DOHH2 (cell line): ENCODE measurements at regions not wholly inside any gene's neighbourhood (a gene's known extent, or its start where the extent isn't known, plus 50 kb on each side); places are given as distances from the start of the nearest gene placed in this dataset.

Experiments
- EZH2phosphoT487 ChIP-seq: fragments of 200-600 bp; sonication (generic); IDR thresholded peaks from 2 replicates; pipeline ENCODE4 v1.6.1; 2017; ENCODE audit warnings: borderline replicate concordance, mild to moderate bottlenecking, antibody characterized with exemption, low read length, moderate library complexity, mixed read lengths
- TF ChIP-seq, protein P1 (sequence below): fragments of 200-600 bp; sonication (generic); IDR thresholded peaks from one replicate; pipeline ENCODE4 v1.5.1; 2014; ENCODE audit warnings: antibody characterized with exemption, mild to moderate bottlenecking, low read depth, low read length; ENCODE audit not compliant: poor library complexity, severe bottlenecking

DNA sequence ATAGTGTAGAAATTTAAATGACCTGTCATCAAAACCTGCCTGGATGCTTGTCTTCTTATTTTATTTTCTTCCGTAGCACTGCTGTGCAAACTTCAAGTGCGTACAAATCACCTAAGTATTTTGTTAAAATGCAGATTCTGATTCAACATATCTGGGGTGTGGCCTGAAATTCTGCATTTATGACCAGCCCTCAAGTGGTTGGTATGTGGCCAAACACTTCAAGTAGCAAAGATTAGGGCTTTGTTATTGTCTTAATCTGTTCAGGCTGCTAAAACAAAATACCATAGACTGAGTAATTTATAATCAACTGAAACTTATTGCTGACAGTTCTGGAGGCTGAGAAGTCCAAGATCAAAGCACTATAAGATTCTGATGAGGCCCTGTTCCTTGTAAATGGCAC is 97.6 kb upstream of the LRRC3B start:
- TF ChIP-seq, protein P1, sequence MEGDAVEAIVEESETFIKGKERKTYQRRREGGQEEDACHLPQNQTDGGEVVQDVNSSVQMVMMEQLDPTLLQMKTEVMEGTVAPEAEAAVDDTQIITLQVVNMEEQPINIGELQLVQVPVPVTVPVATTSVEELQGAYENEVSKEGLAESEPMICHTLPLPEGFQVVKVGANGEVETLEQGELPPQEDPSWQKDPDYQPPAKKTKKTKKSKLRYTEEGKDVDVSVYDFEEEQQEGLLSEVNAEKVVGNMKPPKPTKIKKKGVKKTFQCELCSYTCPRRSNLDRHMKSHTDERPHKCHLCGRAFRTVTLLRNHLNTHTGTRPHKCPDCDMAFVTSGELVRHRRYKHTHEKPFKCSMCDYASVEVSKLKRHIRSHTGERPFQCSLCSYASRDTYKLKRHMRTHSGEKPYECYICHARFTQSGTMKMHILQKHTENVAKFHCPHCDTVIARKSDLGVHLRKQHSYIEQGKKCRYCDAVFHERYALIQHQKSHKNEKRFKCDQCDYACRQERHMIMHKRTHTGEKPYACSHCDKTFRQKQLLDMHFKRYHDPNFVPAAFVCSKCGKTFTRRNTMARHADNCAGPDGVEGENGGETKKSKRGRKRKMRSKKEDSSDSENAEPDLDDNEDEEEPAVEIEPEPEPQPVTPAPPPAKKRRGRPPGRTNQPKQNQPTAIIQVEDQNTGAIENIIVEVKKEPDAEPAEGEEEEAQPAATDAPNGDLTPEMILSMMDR: no peak
- TF ChIP-seq EZH2phosphoT487: no peak
